ENCODE measurements at regions not wholly inside any gene's neighbourhood (a gene's known extent, or its start where the extent isn't known, plus 50 kb on each side); places are given as distances from the start of the nearest gene placed in this dataset.
"Not testable (repeated sequence)": the region's sequence is repeated elsewhere in the genome, so short reads cannot be mapped to it uniquely, and the experiment has no call there.

DNA sequence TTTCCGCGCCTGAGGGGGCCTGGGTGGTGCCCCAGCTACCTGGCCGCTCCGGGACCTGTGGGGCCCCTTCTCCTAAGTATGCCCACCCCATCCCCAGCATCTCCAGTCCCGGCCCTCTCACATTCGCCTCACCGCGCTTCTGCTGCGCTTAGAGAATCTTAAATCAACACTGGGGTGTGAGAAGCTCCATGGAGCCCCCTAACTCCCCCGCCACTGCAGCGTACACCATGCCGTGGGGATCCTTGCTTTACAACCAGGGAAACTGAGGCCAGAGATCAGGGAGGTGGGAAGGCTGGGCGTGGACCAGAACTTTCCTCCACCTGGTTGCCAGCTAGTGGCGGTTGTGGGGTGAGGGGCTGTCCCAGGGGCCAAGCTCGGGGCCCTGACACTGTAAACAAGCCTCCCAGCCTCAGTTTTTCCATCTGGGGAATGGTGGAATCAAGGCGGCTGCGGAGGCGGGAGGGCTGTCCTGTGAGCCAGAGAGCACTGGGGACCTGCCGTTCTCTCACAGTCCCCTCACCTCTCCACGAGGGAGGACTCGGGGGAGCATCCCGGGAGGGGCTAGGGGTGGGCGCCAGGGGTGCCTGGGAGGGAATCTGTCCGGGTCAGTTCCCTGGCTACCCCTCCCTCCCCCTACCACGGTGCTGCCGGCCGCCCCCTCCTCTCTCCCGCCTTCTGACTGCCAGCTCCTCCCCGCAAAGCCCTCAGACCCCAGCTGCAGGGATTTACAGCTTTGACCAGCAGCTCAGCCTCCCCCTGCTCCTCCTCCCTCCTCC is 161.2 kb downstream of the C9orf50 start:
- no peak for DNase-seq (ENCODE audit: low read depth in 4 of 4, low spot score in 3 of 4)

DNA sequence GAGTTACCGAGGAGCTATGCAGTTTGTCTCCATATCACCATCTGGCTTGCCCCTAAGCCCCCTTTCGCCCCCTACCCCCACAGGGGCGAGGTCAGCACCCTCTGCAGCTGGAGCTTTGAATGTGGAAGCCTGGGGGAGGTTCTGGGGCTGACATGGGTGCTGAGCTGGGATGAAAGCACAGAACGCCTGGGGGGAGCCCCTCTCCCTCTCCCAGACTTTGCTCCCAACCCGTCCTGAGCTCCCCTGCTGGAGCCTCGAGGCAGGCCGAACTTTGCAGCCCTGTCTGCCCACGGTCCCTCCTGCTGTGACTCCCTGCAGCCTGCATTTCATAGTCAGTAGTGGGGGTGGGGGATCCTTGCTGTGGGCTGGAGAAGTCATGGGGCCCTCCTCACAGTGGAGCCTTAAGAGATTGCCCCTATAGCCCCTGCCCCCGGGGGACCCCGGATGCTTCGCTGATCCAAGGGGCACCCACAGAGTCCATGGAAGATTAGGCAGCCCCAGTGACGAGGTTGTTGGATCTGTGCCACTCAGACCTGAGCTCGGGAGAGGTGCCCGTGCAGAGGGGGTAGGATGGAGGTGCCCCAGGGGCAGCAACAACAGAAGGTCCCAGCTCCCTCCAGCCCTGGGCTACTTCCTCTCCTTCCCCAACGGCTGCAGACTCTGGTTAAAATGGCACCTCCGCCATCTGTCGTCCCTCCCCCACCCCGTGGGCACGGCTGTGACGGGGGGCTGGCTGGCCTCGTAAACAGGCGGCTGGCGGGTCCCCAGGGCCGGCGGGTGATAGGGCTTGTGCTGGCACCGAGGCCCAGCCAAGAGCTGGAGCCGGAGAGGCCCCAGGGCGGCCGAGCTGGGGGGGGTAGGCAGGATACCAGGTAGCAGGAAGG is 162.0 kb downstream of the C9orf50 start:
- DNase-seq (ENCODE audit: low read depth in 4 of 4, low spot score in 3 of 4): no peak

DNA sequence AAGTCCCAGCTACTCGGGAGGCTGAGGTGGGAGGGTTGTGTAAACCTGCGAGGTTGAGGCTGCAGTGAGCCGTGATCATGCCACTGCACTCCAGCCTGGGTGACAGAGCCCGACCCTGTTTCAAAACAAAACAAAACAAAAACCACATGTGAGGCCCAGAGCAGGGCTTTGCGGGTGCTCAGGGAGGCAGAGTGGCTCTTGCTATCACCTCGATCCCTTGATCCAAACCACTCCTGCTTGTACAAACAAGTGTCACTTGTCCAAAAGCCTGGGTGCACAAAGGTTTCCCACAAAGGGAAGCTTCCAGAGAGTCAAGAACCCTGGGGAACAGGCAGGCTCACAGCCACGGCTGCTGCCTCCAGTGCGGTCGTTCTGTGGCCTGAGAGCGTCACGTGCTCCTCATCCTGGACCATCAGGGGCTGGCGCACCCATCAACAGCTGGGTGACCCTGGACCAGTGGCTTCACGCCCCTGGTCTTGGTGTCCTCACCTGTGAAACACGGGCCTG is 162.7 kb downstream of the C9orf50 start:
- DNase-seq (ENCODE audit: low read depth in 4 of 4, low spot score in 3 of 4): no peak

DNA sequence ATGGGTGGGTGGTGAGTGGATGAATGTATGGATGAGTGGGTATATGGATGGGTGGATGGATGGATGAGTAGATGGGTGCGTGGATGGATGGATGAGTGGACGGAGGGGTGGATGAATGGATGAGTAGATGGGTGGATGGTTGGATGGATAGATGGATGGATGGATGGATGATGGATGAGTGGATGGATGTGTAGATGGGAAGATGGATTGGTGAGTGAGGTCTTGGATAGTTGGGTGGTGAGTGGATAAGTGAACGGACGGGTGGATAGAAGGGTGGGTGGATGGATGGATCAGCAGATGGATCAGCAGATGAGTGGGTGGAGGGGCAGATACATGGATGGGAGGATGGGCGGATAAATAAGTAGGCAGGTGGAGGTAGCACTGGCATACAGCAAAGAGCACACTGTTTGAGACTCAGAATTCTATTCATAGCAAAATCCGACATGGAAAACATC is 163.5 kb downstream of the C9orf50 start:
- DNase-seq (ENCODE audit: low read depth in 4 of 4, low spot score in 3 of 4): no peak

DNA sequence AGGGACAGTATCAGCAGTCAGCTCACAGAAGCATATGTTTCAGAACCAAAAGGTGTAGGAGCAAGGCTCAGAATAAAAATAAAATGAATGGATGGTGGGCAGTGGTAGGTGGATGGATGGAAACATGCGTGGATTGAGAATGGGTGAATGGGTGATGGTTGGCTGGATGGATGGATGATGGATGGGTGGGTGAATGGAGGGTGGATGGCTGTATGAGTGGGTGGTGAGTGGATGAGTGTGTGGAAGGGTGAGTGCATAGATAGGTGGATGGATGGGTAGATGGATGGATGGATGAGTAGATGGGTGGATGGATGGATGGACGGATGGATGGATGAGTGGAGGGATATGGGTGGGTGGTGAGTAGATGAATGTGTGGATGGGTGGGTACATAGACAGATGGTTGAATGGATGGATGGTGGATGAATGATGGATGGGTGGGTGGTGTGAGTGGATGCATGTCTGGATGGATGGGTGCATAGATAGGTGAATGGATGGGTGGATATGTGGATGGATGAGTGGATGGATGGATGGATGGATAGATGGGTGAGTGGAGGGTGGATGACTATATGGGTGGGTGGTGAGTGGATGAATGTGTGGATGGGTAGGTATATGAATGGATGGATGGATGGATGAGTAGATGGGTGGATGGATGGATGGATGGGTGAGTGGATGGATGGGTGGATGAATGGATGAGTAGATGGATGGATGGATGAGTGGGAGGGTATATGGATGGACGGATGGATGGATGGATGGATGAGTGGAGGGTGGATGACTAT is 164.2 kb downstream of the C9orf50 start:
- no peak for DNase-seq (ENCODE audit: low read depth in 4 of 4, low spot score in 3 of 4)

DNA sequence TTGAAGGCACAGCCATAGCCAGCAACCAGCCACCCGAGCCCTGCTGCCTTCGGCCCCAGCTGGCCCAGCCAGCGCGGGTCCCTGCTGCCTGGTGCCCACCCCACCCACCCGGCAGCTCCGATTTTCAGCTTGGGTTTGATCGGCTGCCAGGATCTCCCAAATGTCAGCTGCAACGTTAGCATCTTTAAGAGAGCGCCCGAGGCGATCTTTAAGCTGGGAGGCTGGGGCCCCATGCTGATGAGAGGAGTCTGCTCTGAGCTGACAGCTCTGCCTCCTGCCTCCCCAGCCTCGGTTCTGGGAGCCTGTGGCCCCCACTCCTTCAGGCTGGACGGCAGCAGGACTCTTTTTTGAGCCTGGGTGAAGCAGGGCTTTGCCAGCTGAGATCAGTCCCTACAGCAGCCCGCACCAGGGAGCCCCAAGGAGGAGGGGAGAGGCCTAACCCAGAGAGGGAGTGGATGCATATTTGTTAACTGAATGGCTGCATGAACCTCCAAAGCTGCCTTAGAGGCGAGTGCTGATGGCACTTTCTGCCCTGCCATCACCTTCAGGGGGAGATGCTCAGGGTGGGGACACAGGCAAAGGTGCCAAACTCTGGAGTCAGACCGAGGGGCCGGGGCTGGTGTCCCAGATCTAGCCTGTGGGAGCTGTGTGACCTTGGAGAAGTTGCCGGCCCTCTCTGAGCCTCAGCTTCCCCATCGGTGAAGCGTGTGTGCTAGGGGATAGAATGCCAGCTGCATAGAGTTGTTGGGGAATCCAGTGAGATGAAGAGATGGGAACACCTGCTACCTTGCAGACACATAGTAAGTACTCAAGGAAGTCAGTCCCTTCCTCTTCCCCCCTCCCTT is 165.5 kb downstream of the C9orf50 start:
- no peak for DNase-seq (ENCODE audit: low read depth in 4 of 4, low spot score in 3 of 4)

DNA sequence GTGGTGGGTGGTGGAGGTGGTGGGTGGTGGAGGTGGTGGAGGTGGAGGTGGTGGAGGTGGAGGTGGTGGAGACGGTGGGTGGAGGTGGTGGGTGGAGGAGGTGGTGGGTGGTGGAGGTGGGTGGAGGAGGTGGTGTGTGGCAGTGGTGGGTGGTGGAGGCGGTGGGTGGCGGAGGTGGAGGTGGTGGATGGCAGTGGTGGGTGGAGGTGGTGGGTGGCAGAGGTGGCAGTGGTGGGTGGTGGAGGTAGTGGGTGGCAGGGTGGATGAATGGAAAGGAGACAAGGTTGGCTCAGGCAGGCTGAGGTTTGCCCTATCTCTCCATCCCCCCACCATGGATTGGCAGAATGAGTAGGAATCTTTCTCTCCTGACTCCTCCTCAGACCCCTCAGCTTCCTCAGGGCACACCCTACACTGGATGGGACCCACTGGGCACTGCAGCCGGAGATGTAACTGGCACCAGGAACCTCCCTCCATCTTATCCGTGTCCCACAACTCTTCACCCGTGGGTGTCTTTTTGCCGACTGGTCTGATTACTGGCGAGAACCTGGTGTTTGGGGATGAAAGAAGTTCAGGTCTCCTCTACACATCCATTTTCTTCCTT is 166.3 kb downstream of the C9orf50 start:
- DNase-seq (ENCODE audit: low read depth in 4 of 4, low spot score in 3 of 4): no peak

DNA sequence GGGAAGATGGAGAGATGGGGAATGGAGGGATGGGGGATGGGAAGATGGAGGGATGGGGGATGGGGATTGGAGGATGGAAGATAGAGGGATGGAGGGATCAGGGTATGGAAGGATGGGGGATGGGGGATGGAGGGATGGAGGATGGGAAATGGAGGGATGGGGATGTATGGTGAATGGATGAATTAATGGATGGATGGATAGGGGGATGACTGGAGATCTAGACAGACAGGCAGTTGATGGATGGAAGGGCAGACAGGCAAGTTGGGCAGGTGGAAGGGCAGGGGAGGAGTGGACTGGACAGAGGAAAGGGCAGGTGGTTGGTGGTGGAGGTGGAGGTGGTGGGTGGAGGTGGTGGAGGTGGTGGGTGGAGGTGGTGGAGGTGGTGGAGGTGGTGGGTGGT is 167.2 kb downstream of the C9orf50 start:
- DNase-seq (ENCODE audit: low read depth in 4 of 4, low spot score in 3 of 4): no peak

DNA sequence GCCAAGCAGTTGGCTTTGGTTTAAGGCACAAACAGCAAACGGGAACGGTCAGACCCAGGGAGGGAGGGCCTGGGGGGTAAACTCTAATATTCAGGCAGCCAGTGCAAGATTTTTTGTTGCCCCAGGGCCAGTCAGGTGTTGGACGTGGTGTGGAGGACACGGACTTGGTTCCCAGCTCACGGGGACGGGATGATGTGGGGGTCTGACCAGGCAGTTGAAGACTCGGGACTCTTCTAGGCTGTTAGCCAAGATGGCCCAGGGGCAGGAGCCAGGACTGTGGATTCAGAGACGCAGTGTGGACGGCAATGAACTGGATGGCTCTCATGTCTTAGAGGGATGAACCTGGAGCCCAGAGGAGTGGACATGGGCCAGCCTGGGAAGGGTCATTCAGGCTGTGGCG is 169.2 kb downstream of the C9orf50 start:
- no peak for DNase-seq (ENCODE audit: low read depth in 4 of 4, low spot score in 3 of 4)

DNA sequence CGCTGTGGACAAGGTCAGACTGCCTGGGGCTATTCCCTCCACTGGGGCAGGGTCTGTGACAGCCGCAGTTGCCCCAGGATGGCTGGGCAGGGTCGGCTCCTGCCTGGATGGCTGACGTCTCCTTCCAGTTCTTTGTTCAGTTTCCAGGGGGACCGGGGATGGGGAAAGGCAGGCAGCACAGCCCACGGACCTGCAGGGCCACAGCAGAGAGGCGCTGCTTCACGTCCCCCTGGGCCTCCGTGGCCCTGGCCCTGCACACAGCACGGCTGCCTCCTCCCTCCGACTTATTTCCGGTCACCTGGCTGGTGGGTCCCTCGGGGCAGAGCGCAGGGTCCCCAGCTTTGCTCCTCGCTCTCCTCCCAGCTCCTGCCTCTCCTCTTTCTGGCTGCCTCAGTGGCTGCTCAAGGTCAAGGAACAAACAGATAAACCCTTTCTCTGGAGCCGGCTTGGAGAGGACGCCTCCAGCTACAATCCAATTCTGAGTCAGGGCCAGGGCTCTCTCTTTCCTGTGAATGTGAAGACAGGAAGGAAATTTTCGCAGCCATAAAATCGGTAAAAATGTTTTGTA is 169.7 kb downstream of the C9orf50 start:
- DNase-seq (ENCODE audit: low read depth in 4 of 4, low spot score in 3 of 4): no peak

DNA sequence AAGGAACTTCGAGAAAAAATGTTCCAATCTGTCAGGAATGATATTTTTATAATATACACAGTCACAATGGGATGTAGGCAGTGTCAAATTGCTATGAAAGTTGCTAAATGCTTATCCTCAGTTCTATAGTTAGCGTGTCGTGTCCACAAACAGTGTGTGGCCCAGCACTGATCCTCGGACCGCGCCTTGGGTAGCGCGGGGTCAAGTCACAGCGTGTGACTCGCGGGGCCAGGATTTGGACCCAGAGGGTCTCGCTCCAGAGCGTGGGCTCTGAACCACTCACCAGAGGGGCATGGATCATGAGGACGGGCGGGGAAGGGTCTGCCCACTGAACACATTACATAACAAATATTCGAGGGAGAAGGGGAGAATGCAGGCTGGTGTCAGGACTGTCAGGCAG is 171.8 kb downstream of the C9orf50 start:
- DNase-seq (ENCODE audit: low read depth in 4 of 4, low spot score in 3 of 4): no peak

DNA sequence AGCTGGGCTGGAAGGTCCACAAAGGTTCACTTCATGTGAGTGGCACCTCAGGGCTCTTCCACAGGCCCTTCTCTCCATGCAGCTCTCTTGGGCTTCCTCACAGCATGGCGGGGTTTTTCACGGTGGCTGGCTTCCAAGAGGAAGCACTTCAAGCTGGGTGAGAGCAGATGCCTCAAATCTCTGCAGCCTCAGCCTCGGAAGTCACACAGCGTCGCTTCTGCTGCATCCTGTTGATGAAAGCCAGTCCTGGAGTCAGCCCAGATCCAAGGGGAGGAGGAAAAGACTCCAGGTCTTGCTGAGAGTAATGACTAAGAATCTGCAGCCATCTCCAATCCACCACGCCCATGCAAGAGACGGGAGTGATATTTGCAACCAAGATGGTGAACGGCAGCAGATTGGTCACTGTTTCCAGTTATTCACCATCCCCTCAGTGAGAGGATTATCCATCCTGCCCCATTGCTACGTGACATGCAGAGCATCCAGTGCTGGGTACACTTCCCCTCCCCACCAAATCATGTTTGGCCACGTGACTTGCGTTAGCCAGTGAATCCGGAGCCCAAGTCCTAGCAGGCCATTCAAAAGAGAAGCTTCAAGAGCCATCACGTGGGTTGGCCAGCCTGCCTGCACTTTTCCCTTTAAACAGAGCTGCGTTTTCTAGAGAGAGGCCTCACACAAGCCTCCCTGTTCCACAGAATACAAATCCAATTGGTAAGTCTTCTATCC is 173.9 kb downstream of the C9orf50 start:
- no peak for DNase-seq (ENCODE audit: low read depth in 4 of 4, low spot score in 3 of 4)

DNA sequence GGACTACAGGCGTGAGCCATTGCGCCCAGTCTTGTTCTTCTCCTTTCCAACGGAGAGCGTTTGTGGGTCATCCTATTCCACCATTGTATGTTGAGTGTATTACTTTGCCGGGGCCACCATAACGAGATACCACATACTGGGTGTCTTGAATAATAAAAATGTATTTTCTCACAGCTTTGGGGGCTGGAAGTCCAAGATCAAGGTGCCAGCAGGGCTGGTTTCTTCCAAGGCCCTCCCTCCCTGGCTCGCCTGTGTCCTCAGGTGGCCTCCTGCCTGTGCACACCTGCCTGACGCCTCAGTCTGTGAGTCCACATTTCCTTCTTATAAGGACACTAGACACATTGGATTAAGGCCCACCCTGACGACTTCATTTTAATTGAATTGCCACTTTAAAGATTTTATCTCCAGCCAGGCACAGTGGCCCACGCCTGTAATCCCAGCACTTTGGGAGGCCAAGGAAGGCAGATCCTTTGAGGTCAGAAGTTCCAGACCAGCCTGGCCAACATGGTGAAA is 175.1 kb downstream of the C9orf50 start:
- DNase-seq (ENCODE audit: low read depth in 4 of 4, low spot score in 3 of 4): no peak

DNA sequence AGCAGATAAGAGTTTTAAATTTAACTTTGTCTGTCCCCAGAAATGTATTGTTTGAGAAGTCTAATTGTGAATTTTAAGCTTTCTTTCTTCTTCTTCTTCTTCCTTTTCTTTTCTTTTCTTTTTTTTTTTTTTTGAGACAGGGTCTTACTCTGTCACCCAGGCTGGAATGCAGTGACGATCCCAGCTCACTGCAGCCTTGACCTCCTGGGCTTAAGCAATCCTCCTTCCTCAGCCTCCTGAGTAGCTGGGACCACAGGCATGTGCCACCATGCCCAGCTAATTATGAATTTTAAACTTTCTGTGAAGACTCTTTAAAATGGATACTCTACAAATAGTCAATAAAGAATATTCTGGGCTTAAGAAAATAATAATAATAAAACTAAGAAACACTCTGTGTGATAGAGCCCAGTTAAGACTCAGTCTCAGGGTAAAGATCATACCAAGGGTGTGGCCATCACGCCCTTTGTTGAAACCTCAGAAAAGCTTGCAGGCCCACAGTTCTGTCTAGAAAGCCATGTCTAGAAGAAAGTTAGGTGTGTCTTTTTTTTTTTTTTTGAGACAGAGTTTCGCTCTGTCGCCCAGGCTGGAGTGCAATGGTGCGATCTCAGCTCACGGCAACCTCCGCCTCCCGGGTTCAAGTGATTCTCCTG is 177.3 kb downstream of the C9orf50 start:
- DNase-seq (ENCODE audit: low read depth in 4 of 4, low spot score in 3 of 4): not testable (repeated sequence)

DNA sequence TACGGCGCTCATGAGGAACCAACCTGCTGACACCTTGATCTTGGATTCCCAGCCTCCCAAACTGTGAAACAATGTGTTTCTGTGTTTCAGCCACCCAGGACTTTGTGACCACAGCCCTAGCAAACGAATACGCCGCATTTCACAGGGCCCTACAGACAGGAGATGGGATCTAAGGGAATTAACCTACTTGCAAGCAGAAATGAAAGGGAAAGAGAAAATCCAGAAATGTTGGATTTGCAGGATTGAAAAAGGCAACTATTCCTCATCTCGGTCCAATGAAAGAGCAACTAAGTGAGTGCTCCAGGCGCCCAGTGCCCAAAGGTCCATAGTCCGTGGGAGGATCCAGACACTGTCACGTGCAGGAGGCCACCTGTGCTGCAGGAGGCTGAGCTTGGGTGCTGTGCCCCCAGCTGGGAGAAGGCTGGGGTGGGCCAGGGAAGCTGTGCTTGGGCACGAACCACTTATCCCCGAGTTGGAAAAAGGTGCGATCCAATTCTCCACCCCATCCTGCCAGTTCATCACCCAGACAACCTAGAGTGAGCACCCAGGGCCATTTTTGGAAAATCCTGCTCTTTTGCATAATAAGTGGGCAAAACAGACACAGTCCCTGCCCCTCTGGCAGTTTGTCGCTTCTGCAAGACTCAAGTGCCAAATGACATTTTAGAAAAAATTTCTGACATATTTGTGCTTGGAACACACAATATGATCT is 177.9 kb downstream of the C9orf50 start:
- DNase-seq (ENCODE audit: low read depth in 4 of 4, low spot score in 3 of 4): no peak

DNA sequence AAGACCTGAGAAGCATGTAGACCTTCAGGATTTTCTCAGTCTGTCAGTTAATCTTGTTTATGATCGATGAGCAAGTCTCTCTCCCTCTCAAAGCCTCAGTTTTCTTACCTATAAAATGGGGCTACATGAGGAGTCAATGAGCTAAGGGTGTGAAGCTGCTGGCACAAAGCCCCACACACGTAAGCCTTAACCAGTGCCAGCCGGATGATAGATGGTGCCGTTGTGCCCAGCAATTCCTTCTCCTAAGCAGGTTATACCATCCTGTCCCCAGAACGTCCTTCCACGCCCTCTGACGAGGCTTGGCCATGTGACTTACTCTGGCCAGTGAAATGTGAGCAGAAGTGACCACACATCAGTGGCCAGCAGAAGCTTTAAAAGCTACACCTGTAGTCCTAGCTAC is 179.0 kb downstream of the C9orf50 start:
- DNase-seq (ENCODE audit: low read depth in 4 of 4, low spot score in 3 of 4): no peak

Data from left renal pelvis (tissue), 4 donors.